GM10266 (cell line): ENCODE measurements at regions not wholly inside any gene's neighbourhood (a gene's known extent, or its start where the extent isn't known, plus 50 kb on each side); places are given as distances from the start of the nearest gene placed in this dataset.
"Not testable (repeated sequence)": the region's sequence is repeated elsewhere in the genome, so short reads cannot be mapped to it uniquely, and the experiment has no call there.

ENCODE experiments used
- DNase-seq: peaks from one replicate; pipeline ENCODE4 v3.0.0; 2012; ENCODE audit errors: extremely low spot score
- CTCF ChIP-seq: IDR thresholded peaks from 2 replicates; pipeline ENCODE4 v1.5.1; 2012; ENCODE audit warnings: mild to moderate bottlenecking, low read depth; ENCODE audit not compliant: control insufficient read depth, insufficient read depth; ENCODE audit errors: missing control alignments

GRCh38 chr19:14317157-14317556, 64.1 kb upstream of the ADGRE5 start:
- TF ChIP-seq CTCF = no peak
- no peak for DNase-seq

GRCh38 chr19:14315433-14315832, 65.8 kb upstream of the ADGRE5 start:
- no peak for DNase-seq
- TF ChIP-seq CTCF = no peak

- no peak for TF ChIP-seq CTCF
- DNase-seq = peak; percentile 50
These were observed 71.2 kb upstream of the ADGRE5 start for GRCh38 chr19:14310055-14310454.

GRCh38 chr19:14305706-14306105, 75.5 kb upstream of the ADGRE5 start:
- TF ChIP-seq CTCF = no peak

GRCh38 chr19:14301150-14301549, 80.1 kb upstream of the ADGRE5 start:
- DNase-seq = no peak
- no peak for TF ChIP-seq CTCF

More at GRCh38 chr19:14305706-14306105, 75.5 kb upstream of the ADGRE5 start:
- DNase-seq = no peak

- no peak for TF ChIP-seq CTCF
- DNase-seq = no peak
These were observed 80.9 kb upstream of the ADGRE5 start for GRCh38 chr19:14300303-14300702.

GRCh38 chr19:14299224-14299827, 81.9 kb upstream of the ADGRE5 start:
- DNase-seq = not testable (repeated sequence)

- not testable (repeated sequence) for DNase-seq
These were observed 83.2 kb upstream of the ADGRE5 start for GRCh38 chr19:14297883-14298576.

GRCh38 chr19:14294974-14295373, 86.3 kb upstream of the ADGRE5 start:
- not testable (repeated sequence) for DNase-seq

- DNase-seq = not testable (repeated sequence)
These were observed 87.5 kb upstream of the ADGRE5 start for GRCh38 chr19:14293816-14294170.

GRCh38 chr19:14293101-14293815, 87.3 kb upstream of the ADGRL1 start:
- DNase-seq = not testable (repeated sequence)

GRCh38 chr19:14289810-14290209, 83.8 kb upstream of the ADGRL1 start:
- DNase-seq = not testable (repeated sequence)
